ENCODE measurements at regions not wholly inside any gene's neighbourhood (a gene's known extent, or its start where the extent isn't known, plus 50 kb on each side); places are given as distances from the start of the nearest gene placed in this dataset.

DNA sequence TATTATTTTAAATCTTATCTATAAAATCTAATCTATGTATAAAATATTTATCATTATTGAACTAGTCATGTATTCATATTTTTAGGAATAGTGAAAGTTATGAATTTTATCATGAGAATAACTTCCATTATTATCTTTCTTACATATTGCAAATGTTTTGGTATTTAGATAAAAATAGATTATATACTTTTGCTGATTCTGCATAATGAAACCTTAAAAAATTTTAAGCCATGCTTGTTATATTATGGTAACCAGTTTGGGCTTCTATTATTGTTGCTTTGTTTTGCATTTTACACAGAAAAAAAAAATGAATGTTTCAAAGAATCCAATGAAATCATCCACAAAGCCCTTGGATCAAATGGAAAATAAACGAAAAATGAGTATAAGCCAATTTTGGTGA is 772.5 kb downstream of the NR2F1-AS1 start:
- TF ChIP-seq POLR2AphosphoS5 (IDR thresholded peaks at IDR 0.05) (no peak), CTCF (IDR thresholded peaks at IDR 0.05) (no peak), POLR2A (IDR thresholded peaks at IDR 0.05) (no peak), EP300 (IDR thresholded peaks at IDR 0.05; ENCODE audit: low read depth) (no peak)
